HG03342 (cell line): ENCODE measurements at regions not wholly inside any gene's neighbourhood (a gene's known extent, or its start where the extent isn't known, plus 50 kb on each side); places are given as distances from the start of the nearest gene placed in this dataset.

Experiments
- ATAC-seq: cut with Tn5 transposase; IDR thresholded peaks from one replicate; pipeline ENCODE4 v1.9.1; 2021; ENCODE audit warnings: mild to moderate bottlenecking, moderate library complexity; ENCODE audit not compliant: unreplicated experiment

- ATAC-seq: no peak
Measured at GRCh38 chr1:4307911-4308545, 346.4 kb upstream of the AJAP1 start.

- no peak for ATAC-seq
Measured at GRCh38 chr1:4308806-4309205, 345.6 kb upstream of the AJAP1 start.

GRCh38 chr1:4309676-4310320 lies 344.6 kb upstream of the AJAP1 start:
- no peak for ATAC-seq

DNA sequence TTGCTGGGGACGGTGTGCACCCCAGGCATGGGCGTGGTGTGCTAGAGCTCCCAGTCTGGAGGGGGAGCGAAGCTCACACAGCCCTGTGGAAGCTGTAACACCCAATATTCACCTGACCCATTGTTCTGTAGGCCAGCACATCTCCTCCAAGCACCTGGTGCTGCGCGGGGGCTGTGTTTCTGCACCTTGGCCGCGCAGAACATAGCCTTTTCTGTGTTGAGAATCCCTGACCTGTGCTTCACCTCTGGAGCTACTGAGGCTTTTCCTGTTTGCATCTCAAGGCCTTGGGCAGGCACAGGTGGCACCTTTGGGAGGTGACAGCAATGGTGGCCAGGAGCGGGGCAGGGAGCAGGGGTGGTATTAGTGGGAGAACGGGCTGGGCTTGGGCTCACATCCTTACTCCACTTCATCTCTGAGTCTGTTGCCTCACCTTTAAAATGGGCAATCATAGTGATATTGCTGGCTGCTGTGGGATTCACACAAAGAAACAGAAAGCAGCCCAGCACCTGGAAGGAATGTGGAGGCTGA lies 343.9 kb upstream of the AJAP1 start:
- no peak for ATAC-seq

- ATAC-seq: no peak
Measured at GRCh38 chr1:4312024-4312423, 342.4 kb upstream of the AJAP1 start.

GRCh38 chr1:4315202-4315601 lies 339.2 kb upstream of the AJAP1 start:
- ATAC-seq: no peak

DNA sequence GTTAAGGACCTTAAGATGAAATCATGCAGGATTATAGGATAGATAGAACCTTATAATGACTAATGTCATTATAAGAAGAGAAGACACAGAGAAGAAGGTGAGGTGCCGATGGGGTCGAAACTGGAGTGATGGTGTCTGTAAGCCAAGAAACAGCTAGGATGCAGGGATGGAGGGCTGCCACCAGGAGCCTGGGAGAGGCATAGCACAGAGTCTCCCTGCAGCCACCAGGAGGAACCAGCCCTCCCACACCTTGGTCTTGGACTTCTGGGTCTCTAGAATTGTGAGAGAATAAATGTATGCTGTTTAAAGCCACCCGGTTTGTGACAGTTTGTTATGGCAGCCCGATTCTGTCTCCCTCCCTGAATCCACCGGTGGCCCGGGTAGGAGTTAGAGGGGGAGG lies 337.2 kb upstream of the AJAP1 start:
- ATAC-seq: no peak

GRCh38 chr1:4318720-4319119 lies 335.7 kb upstream of the AJAP1 start:
- no peak for ATAC-seq

- ATAC-seq: no peak
Measured at GRCh38 chr1:4319496-4319895, 334.9 kb upstream of the AJAP1 start.

DNA sequence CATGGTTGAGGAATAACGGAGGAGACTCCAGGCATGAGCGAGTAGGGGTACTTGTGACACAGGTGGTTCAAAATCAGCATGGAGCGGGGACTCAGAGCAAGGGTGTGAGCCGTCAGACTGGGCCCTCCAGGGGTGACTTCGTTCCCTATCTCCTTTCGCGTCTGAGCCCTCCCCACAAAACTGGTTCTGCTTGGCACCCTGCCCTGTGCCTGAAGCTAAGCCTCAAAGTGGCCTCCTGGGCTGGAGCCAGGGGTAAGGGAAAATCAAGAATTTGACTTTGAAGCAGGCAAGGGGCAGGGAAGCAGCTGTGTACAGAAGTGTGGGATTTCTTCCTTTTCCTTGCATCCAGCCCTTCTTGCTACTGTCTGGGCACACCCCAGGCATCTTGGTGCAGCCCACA lies 331.5 kb upstream of the AJAP1 start:
- ATAC-seq: no peak

- no peak for ATAC-seq
Measured at GRCh38 chr1:4323309-4323708, 331.1 kb upstream of the AJAP1 start.

DNA sequence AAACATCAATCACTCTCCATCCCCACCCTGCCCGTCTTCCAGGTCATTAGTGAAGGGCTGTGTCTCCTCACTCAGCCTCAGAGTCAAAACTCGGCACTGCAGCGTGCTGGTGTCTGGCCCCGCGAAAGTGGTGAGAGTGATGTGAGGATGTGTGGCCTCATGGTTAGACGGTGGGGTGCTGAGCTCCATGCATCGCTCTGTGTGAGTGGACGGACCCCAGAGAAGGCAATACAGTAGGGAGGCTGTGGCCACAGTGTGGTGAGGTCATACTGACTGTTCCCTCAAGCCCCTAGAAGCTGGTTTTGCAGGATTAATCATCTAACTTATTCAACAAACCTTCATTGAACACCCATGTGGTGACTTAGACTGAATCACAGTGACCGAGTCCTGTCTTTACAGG lies 329.9 kb upstream of the AJAP1 start:
- ATAC-seq: no peak

- ATAC-seq: no peak
Measured at GRCh38 chr1:4327142-4327541, 327.3 kb upstream of the AJAP1 start.

DNA sequence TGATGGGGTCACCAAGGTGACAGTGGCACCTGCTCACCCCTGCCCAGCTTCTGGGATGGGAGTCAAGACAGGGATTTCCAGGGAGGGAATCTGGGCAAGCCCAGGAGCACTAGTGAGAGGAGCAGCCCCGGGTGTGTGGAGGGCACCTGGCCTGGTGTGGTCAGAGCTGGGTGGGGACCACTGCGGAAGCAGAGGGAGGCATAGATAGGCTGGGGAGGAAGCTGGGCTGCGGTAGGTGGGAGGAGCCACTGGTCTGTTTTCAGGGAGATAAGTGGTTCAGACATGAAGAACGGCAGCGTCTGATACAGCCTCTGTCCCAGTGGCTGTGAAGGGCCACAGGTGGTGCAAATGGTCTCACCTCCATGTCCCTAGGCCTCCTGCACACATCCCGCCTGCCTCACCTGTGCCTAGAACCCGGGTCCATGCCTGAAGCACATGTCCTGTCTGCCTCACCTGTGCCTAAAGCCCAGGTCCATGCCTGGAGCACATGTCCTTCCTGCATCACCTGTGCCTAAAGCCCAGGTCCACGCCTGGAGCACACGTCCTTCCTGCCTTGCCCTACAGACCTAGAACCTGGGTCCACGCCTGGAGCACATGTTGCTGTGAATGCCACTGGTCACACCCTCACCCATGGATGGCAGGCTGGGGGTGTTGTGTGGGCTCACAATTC lies 325.9 kb upstream of the AJAP1 start:
- no peak for ATAC-seq

DNA sequence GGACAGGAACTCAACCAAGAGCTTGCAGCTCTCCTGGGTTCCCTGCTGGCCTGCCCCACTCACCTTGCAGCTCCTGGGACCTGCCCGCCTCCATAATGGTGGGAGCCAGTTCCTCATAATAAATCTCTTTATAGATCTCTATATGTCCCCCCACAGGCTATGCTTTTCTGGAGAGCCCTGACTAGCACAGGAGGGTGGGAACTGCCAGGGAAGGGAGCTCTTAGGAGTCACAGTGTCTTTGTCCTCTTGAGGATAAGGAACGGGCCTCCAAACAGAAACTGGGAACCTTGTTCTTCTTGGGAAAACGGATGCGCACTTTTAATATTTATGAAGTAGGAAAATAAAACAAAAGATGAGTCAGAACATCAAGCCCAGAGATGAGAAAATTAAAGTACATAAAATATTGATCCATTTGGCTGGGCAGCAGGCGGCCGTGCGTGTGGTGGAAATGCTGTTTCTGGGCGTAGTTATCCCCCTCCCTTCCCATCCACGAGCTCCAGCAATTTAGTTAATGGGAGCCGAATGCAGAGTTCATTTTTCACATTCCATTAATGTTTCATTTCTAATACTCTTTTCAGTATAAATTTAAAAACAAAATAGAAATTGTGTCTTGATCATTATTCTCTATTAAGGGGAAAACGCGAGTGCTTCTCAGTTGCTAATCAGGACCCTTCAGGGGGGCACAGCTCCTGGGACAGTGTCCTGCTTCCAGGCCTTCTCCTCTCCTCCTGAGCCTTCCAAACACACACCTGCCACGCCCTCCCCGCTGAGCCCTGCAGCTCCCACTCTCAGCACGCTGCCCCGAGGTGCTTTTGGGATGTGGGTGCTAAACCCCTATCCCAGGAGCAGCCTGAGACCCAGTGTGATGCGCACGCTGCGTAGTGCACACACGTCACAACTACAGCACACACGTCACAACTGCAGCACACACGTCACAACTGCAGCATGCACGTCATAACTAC lies 323.3 kb upstream of the AJAP1 start:
- no peak for ATAC-seq

DNA sequence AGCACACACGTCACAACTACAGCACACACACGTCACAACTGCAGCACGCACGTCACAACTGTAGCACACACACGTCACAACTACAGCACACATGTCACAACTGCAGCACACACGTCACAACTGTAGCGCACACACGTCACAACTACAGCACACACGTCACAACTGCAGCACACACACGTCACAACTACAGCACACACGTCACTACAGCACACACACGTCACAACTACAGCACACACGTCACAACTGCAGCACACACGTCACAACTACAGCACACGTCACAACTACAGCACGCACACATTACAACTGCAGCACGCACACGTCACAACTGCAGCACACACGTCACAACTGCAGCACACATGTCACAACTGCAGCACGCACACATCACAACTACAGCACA lies 322.6 kb upstream of the AJAP1 start:
- ATAC-seq: no peak

GRCh38 chr1:4336507-4336906 lies 317.9 kb upstream of the AJAP1 start:
- ATAC-seq: no peak

GRCh38 chr1:4341421-4341820 lies 313.0 kb upstream of the AJAP1 start:
- no peak for ATAC-seq

DNA sequence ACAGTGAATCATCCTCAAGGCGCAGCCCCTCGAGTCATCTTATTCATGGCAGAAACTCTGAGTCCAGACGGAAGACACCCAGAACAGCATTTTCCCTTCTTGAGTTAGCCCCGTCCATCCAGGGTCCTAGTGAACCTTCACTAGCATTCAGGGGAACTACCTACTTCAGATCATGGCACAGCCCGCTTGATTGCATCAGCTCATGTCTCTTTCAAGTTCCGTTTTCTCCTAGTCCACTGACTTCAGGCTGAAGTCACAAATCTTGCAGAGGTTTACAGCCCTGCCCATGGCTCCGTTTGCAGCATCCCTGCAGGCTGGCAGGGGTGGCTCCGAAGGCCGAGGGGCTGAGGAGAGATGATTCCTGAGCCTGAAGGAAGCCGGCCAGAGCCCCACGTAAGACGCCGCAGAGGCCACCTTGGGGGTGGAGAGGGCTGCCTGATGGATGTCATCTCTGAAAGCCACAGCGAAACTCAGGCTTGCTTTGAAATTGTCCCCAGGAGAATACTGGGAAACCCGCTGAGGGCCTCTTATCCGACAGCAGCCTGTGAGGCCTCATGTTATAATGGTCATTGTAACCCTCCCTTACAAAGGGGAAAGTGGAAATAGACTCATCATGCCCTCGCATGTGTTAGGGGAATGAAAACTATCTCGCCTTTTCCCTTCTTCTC lies 310.2 kb upstream of the AJAP1 start:
- ATAC-seq: no peak

- ATAC-seq: no peak
Measured at GRCh38 chr1:4345094-4345493, 309.3 kb upstream of the AJAP1 start.

GRCh38 chr1:4346131-4346530 lies 308.3 kb upstream of the AJAP1 start:
- no peak for ATAC-seq
